HepG2 (cell line): ENCODE measurements at regions not wholly inside any gene's neighbourhood (a gene's known extent, or its start where the extent isn't known, plus 50 kb on each side); places are given as distances from the start of the nearest gene placed in this dataset.

ENCODE experiments used
- CBX2 ChIP-seq, 2 experiments: fragments of 200-600 bp in 1 of 2; sonication (generic); formaldehyde crosslinking in 1 of 2; IDR thresholded peaks; 2 replicates each; pipeline versions ENCODE4 v1.7.0 to v1.8.1; 2018 to 2022; ENCODE audit warnings: low read depth in 2 of 2, low read length in 1 of 2, mild to moderate bottlenecking in 1 of 2, missing genetic modification reagents in 1 of 2
- CCAR2 ChIP-seq: fragments of 200-400 bp; formaldehyde crosslinking; optimal IDR thresholded peaks from 2 replicates; pipeline ENCODE3; 2018; ENCODE audit warnings: low read depth, mild to moderate bottlenecking, low read length, moderate library complexity
- CEBPB ChIP-seq: IDR thresholded peaks from 2 replicates; pipeline ENCODE4 v1.6.1; 2011; ENCODE audit warnings: low read depth, low read length, improper control_type of control experiment, borderline replicate concordance
- DPF2 ChIP-seq: sonication (generic); formaldehyde crosslinking; IDR thresholded peaks from 2 replicates; pipeline ENCODE4 v1.4.0; 2020; ENCODE audit warnings: mild to moderate bottlenecking, low read depth, missing genetic modification reagents, borderline replicate concordance
- GRHL1 ChIP-seq: sonication (generic); formaldehyde crosslinking; conservative IDR thresholded peaks from 2 replicates; pipeline ENCODE4 v1.8.0; 2022; ENCODE audit warnings: missing genetic modification reagents
- HMGA1 ChIP-seq: sonication (generic); formaldehyde crosslinking; conservative IDR thresholded peaks from 2 replicates; pipeline ENCODE4 v1.4.0; 2020; ENCODE audit warnings: missing genetic modification reagents
- ISX ChIP-seq: sonication (generic); formaldehyde crosslinking; conservative IDR thresholded peaks from 2 replicates; pipeline ENCODE4 v1.5.0; 2020; ENCODE audit warnings: missing genetic modification reagents
- NFATC3 ChIP-seq: sonication (generic); formaldehyde crosslinking; IDR thresholded peaks from 2 replicates; pipeline ENCODE4 v1.5.1; 2020; ENCODE audit warnings: mild to moderate bottlenecking, missing genetic modification reagents
- REPIN1 ChIP-seq: sonication (generic); formaldehyde crosslinking; IDR thresholded peaks from 2 replicates; pipeline ENCODE4 v1.8.0; 2022; ENCODE audit warnings: missing genetic modification reagents, low read depth, mild to moderate bottlenecking, borderline replicate concordance
- RERE ChIP-seq: IDR thresholded peaks from 2 replicates; pipeline ENCODE4 v1.6.1; 2016; ENCODE audit warnings: low read depth, missing genetic modification reagents, missing compliant biosample characterization
- SMAD1 ChIP-seq: sonication (generic); formaldehyde crosslinking; IDR thresholded peaks from 2 replicates; pipeline ENCODE4 v1.4.0; 2020; ENCODE audit warnings: missing genetic modification reagents, low read depth, mild to moderate bottlenecking, borderline replicate concordance
- TP53 ChIP-seq: sonication (generic); formaldehyde crosslinking; conservative IDR thresholded peaks from 2 replicates; pipeline ENCODE4 v1.4.0; 2020; ENCODE audit warnings: missing genetic modification reagents
- ZNF124 ChIP-seq: sonication (generic); formaldehyde crosslinking; IDR thresholded peaks from 2 replicates; pipeline ENCODE4 v1.4.0; 2020; ENCODE audit warnings: missing genetic modification reagents
- ZNF224 ChIP-seq: sonication (generic); formaldehyde crosslinking; IDR thresholded peaks from 2 replicates; pipeline ENCODE4 v1.5.0; 2020; ENCODE audit warnings: mild to moderate bottlenecking, missing genetic modification reagents
- ZNF496 ChIP-seq: sonication (generic); formaldehyde crosslinking; IDR thresholded peaks from 2 replicates; pipeline ENCODE4 v1.8.1; 2023; ENCODE audit warnings: mild to moderate bottlenecking, moderate library complexity, missing genetic modification reagents; ENCODE audit not compliant: insufficient replicate concordance
- ZNF616 ChIP-seq: sonication (generic); formaldehyde crosslinking; IDR thresholded peaks from 2 replicates; pipeline ENCODE4 v1.5.0; 2020; ENCODE audit warnings: low read depth, mild to moderate bottlenecking, missing genetic modification reagents
- ZSCAN9 ChIP-seq: IDR thresholded peaks from 2 replicates; pipeline ENCODE4 v1.6.1; 2016; ENCODE audit warnings: borderline replicate concordance
- TF ChIP-seq, protein P1 (sequence below): sonication (generic); formaldehyde crosslinking; IDR thresholded peaks from 2 replicates; pipeline ENCODE4 v1.8.0; 2022; ENCODE audit warnings: mild to moderate bottlenecking, missing genetic modification reagents, borderline replicate concordance
- TF ChIP-seq, protein P2 (sequence below): sonication (generic); formaldehyde crosslinking; IDR thresholded peaks from 2 replicates; pipeline ENCODE4 v1.9.0; 2021; ENCODE audit warnings: missing genetic modification reagents, mild to moderate bottlenecking, borderline replicate concordance

- no peak for TF ChIP-seq GRHL1 (CRISPR knock-in tag)
- TF ChIP-seq, protein P1, sequence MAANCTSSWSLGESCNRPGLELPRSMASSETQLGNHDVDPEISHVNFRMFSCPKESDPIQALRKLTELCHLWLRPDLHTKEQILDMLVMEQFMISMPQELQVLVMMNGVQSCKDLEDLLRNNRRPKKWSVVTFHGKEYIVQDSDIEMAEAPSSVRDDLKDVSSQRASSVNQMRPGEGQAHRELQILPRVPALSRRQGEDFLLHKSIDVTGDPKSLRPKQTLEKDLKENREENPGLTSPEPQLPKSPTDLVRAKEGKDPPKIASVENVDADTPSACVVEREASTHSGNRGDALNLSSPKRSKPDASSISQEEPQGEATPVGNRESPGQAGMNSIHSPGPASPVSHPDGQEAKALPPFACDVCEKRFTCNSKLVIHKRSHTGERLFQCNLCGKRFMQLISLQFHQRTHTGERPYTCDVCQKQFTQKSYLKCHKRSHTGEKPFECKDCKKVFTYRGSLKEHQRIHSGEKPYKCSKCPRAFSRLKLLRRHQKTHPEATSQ (CRISPR knock-in tag), result no peak
- 0 out of 2 replicates have a peak, but pooled peaks have one; percentile 42 for TF ChIP-seq ZSCAN9 (CRISPR knock-in tag)
- TF ChIP-seq CCAR2, result peak; percentile 42
- TF ChIP-seq HMGA1 (CRISPR knock-in tag), result no peak
- TF ChIP-seq SMAD1 (CRISPR knock-in tag), result no peak
- TF ChIP-seq TP53 (CRISPR knock-in tag), result no peak
- TF ChIP-seq CBX2 (IDR thresholded peaks at IDR 0.05; ENCODE audit: low read depth, low read length), result no peak
- no peak for TF ChIP-seq CBX2 (CRISPR knock-in tag; IDR thresholded peaks at IDR 0.05; ENCODE audit: low read depth)
- TF ChIP-seq DPF2 (CRISPR knock-in tag), result no peak
- no peak for TF ChIP-seq ZNF124 (CRISPR knock-in tag)
- 0 out of 2 replicates have a peak, but pooled peaks have one; percentile 12 for TF ChIP-seq RERE
- TF ChIP-seq ZNF224 (CRISPR knock-in tag), result no peak
- no peak for TF ChIP-seq CEBPB
- TF ChIP-seq NFATC3 (CRISPR knock-in tag), result no peak
- no peak for TF ChIP-seq ZNF496 (CRISPR knock-in tag)
- no peak for TF ChIP-seq ZNF616 (CRISPR knock-in tag)
- TF ChIP-seq ISX, result no peak
- TF ChIP-seq, protein P2, sequence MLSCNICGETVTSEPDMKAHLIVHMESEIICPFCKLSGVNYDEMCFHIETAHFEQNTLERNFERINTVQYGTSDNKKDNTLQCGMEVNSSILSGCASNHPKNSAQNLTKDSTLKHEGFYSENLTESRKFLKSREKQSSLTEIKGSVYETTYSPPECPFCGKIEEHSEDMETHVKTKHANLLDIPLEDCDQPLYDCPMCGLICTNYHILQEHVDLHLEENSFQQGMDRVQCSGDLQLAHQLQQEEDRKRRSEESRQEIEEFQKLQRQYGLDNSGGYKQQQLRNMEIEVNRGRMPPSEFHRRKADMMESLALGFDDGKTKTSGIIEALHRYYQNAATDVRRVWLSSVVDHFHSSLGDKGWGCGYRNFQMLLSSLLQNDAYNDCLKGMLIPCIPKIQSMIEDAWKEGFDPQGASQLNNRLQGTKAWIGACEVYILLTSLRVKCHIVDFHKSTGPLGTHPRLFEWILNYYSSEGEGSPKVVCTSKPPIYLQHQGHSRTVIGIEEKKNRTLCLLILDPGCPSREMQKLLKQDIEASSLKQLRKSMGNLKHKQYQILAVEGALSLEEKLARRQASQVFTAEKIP (CRISPR knock-in tag), result no peak
- TF ChIP-seq REPIN1 (CRISPR knock-in tag), result no peak
These were observed 290.9 kb upstream of the SIX2 start (continued) for GRCh38 chr2:45300026-45300750.
